HG03064 (cell line): ENCODE measurements at regions not wholly inside any gene's neighbourhood (a gene's known extent, or its start where the extent isn't known, plus 50 kb on each side); places are given as distances from the start of the nearest gene placed in this dataset.

ENCODE experiments used
- ATAC-seq: cut with Tn5 transposase; IDR thresholded peaks from one replicate; pipeline ENCODE4 v1.9.1; 2021; ENCODE audit warnings: low read depth; ENCODE audit not compliant: unreplicated experiment

GRCh38 chr18:56386856-56387255, 251.5 kb downstream of the TXNL1 start:
- no peak for ATAC-seq

- ATAC-seq: no peak
Measured at GRCh38 chr18:56383349-56383748, 255.0 kb downstream of the TXNL1 start.

- ATAC-seq: no peak
Measured at GRCh38 chr18:56382541-56382940, 255.9 kb downstream of the TXNL1 start.

GRCh38 chr18:56381196-56381595, 257.2 kb downstream of the TXNL1 start:
- no peak for ATAC-seq

- ATAC-seq: no peak
Measured at GRCh38 chr18:56380685-56381084, 257.7 kb downstream of the TXNL1 start.

GRCh38 chr18:56379256-56379655, 259.1 kb downstream of the TXNL1 start:
- ATAC-seq: no peak

- no peak for ATAC-seq
Measured at GRCh38 chr18:56377231-56377630, 261.2 kb downstream of the TXNL1 start.

GRCh38 chr18:56374007-56374655, 264.3 kb downstream of the TXNL1 start:
- no peak for ATAC-seq

GRCh38 chr18:56373601-56374000, 264.8 kb downstream of the TXNL1 start:
- no peak for ATAC-seq

GRCh38 chr18:56368066-56368465, 270.3 kb downstream of the TXNL1 start:
- no peak for ATAC-seq

GRCh38 chr18:56358608-56359280, 279.6 kb downstream of the TXNL1 start:
- ATAC-seq: no peak

- ATAC-seq: no peak
Measured at GRCh38 chr18:56353663-56354260, 284.6 kb downstream of the TXNL1 start.

GRCh38 chr18:56351911-56352500, 286.4 kb downstream of the TXNL1 start:
- ATAC-seq: no peak

GRCh38 chr18:56337507-56337906, 300.9 kb downstream of the TXNL1 start:
- no peak for ATAC-seq

GRCh38 chr18:56333839-56334238, 304.6 kb downstream of the TXNL1 start:
- ATAC-seq: no peak

- no peak for ATAC-seq
Measured at GRCh38 chr18:56333146-56333545, 305.2 kb downstream of the TXNL1 start.

GRCh38 chr18:56332371-56332770, 306.0 kb downstream of the TXNL1 start:
- ATAC-seq: no peak

GRCh38 chr18:56330366-56331110, 307.9 kb downstream of the TXNL1 start:
- no peak for ATAC-seq

GRCh38 chr18:56329536-56329935, 308.9 kb downstream of the TXNL1 start:
- no peak for ATAC-seq

GRCh38 chr18:56327191-56327885, 311.1 kb downstream of the TXNL1 start:
- ATAC-seq: no peak
